Astrocyte (in vitro differentiated cells and primary cell): ENCODE measurements at regions not wholly inside any gene's neighbourhood (a gene's known extent, or its start where the extent isn't known, plus 50 kb on each side); places are given as distances from the start of the nearest gene placed in this dataset.
A peak's percentile ranks its signal among the peaks of the same experiment; 100 is the strongest.

Source experiments
- DNase-seq: peaks from one replicate; pipeline ENCODE4 v3.0.0-alpha.2; 2010; ENCODE audit warnings: low read depth
- FAIRE-seq: peaks from 2 replicates; lab custom pipeline; 2011; peaks lifted over from hg19 to GRCh38; lab: Jason Lieb, UNC
- H2AFZ ChIP-seq: 2 replicates; pipeline ENCODE4 v1.6.0; 2012; ENCODE audit warnings: low read depth, low read length, inconsistent platforms
- H3K27ac ChIP-seq: 2 replicates; pipeline ENCODE4 v1.5.1; 2011; ENCODE audit warnings: low read depth, low read length, inconsistent platforms
- H3K27me3 ChIP-seq: 2 replicates; pipeline ENCODE4 v1.6.0; 2011; ENCODE audit warnings: low read length, inconsistent platforms; ENCODE audit not compliant: insufficient read depth
- H3K36me3 ChIP-seq: 2 replicates; pipeline ENCODE4 v1.5.1; 2011; ENCODE audit warnings: low read length, inconsistent platforms; ENCODE audit not compliant: insufficient read depth
- H3K4me1 ChIP-seq: 2 replicates; pipeline ENCODE4 v1.5.1; 2011; ENCODE audit warnings: low read length, inconsistent platforms; ENCODE audit not compliant: insufficient read depth
- H3K4me2 ChIP-seq: 2 replicates; pipeline ENCODE4 v1.6.0; 2012; ENCODE audit warnings: low read length, inconsistent platforms
- H3K4me3 ChIP-seq: 2 replicates; pipeline ENCODE4 v1.5.1; 2011; ENCODE audit warnings: low read depth, mild to moderate bottlenecking, low read length, inconsistent platforms; ENCODE audit not compliant: insufficient read depth
- H3K79me2 ChIP-seq: 2 replicates; pipeline ENCODE4 v1.6.0; 2012; ENCODE audit warnings: mild to moderate bottlenecking, low read length, inconsistent platforms; ENCODE audit not compliant: insufficient read depth
- H3K9ac ChIP-seq: 2 replicates; pipeline ENCODE4 v1.6.0; 2012; ENCODE audit warnings: mild to moderate bottlenecking, low read length, inconsistent platforms
- H3K9me3 ChIP-seq: 2 replicates; pipeline ENCODE4 v1.5.1; 2012; ENCODE audit warnings: low read depth, mild to moderate bottlenecking, low read length, inconsistent platforms; ENCODE audit not compliant: insufficient read depth
- H4K20me1 ChIP-seq: 2 replicates; pipeline ENCODE4 v1.6.0; 2012; ENCODE audit warnings: low read length, inconsistent platforms; ENCODE audit not compliant: insufficient read depth
- H3K27ac Mint-ChIP-seq: one replicate; pipeline ENCODE4 v1.8.0; 2021; ENCODE audit warnings: mild to moderate bottlenecking, mixed read lengths; ENCODE audit not compliant: unreplicated experiment
- H3K27me3 Mint-ChIP-seq: one replicate; pipeline ENCODE4 v1.8.0; 2021; ENCODE audit warnings: low read depth, mixed read lengths; ENCODE audit not compliant: unreplicated experiment
- H3K36me3 Mint-ChIP-seq: one replicate; pipeline ENCODE4 v1.8.0; 2021; ENCODE audit warnings: low read depth, mixed read lengths; ENCODE audit not compliant: unreplicated experiment
- H3K4me1 Mint-ChIP-seq: one replicate; pipeline ENCODE4 v1.8.0; 2021; ENCODE audit warnings: low read depth, mixed read lengths; ENCODE audit not compliant: unreplicated experiment
- H3K4me3 Mint-ChIP-seq: one replicate; pipeline ENCODE4 v1.8.0; 2021; ENCODE audit warnings: mild to moderate bottlenecking, moderate library complexity, mixed read lengths; ENCODE audit not compliant: unreplicated experiment
- H3K9me3 Mint-ChIP-seq: one replicate; pipeline ENCODE4 v1.8.0; 2021; ENCODE audit warnings: mild to moderate bottlenecking, mixed read lengths; ENCODE audit not compliant: unreplicated experiment
- CTCF ChIP-seq: IDR thresholded peaks from 2 replicates; pipeline ENCODE4 v1.5.1; 2011; ENCODE audit warnings: low read depth, mild to moderate bottlenecking, inconsistent platforms, low read length, moderate library complexity; ENCODE audit not compliant: insufficient read depth
- EZH2 ChIP-seq: IDR thresholded peaks from 2 replicates; pipeline ENCODE4 v1.6.1; 2012; ENCODE audit warnings: mild to moderate bottlenecking, low read length, inconsistent platforms; ENCODE audit not compliant: insufficient read depth

- Mint-ChIP-seq H3K4me3 (no peak overlapping the region), H3K36me3 (no peaks in the 10 kb centered on the region), H3K9me3 (no peaks in the 10 kb centered on the region), H3K27ac (peak overlapping the region; percentile 5), H3K27me3 (no peaks in the 10 kb centered on the region), H3K4me1 (peaks cover 4% of the 10 kb centered on the region)
- no peak for FAIRE-seq
- Histone ChIP-seq H3K27me3 (no peaks in the 10 kb centered on the region), H3K9ac (no peak overlapping the region), H3K36me3 (no peaks in the 10 kb centered on the region), H4K20me1 (no peaks in the 10 kb centered on the region), H3K79me2 (no peaks in the 10 kb centered on the region), H2AFZ (no peak overlapping the region), H3K4me1 (no peaks in the 10 kb centered on the region), H3K27ac (no peak overlapping the region), H3K4me3 (no peak overlapping the region), H3K9me3 (no peaks in the 10 kb centered on the region), H3K4me2 (no peak overlapping the region)
- DNase-seq: peak; percentile 28
- TF ChIP-seq EZH2: no peak
- no peak for TF ChIP-seq CTCF
Observed at GRCh38 chr7:91408388-91409154, 144.3 kb downstream of the FZD1 start.

GRCh38 chr7:91411060-91411459 lies 146.8 kb downstream of the FZD1 start:
- no peak overlapping the region for H3K9ac ChIP-seq
- FAIRE-seq: no peak
- H3K27ac ChIP-seq: no peak overlapping the region
- no peak overlapping the region for H3K4me3 Mint-ChIP-seq
- H3K9me3 ChIP-seq: no peaks in the 10 kb centered on the region
- H3K4me2 ChIP-seq: no peak overlapping the region
- no peak overlapping the region for H3K27ac Mint-ChIP-seq
- no peaks in the 10 kb centered on the region for H4K20me1 ChIP-seq
- TF ChIP-seq EZH2: no peak
- no peak for TF ChIP-seq CTCF
- H3K4me3 ChIP-seq: no peak overlapping the region
- H3K4me1 Mint-ChIP-seq: peaks cover 4% of the 10 kb centered on the region
- no peaks in the 10 kb centered on the region for H3K79me2 ChIP-seq
- no peaks in the 10 kb centered on the region for H3K36me3 Mint-ChIP-seq
- no peaks in the 10 kb centered on the region for H3K36me3 ChIP-seq
- H3K4me1 ChIP-seq: no peaks in the 10 kb centered on the region
- no peaks in the 10 kb centered on the region for H3K9me3 Mint-ChIP-seq
- H3K27me3 ChIP-seq: no peaks in the 10 kb centered on the region
- no peak for DNase-seq
- no peaks in the 10 kb centered on the region for H3K27me3 Mint-ChIP-seq
- no peak overlapping the region for H2AFZ ChIP-seq

- Histone ChIP-seq H3K4me3 (no peak overlapping the region), H3K4me1 (no peaks in the 10 kb centered on the region), H3K9ac (no peak overlapping the region), H3K9me3 (no peaks in the 10 kb centered on the region), H3K27ac (no peak overlapping the region), H4K20me1 (no peaks in the 10 kb centered on the region), H3K36me3 (no peaks in the 10 kb centered on the region), H3K27me3 (no peaks in the 10 kb centered on the region), H3K79me2 (no peaks in the 10 kb centered on the region), H3K4me2 (no peak overlapping the region), H2AFZ (no peak overlapping the region)
- no peaks in the 10 kb centered on the region for H3K36me3 Mint-ChIP-seq
- peaks cover 4% of the 10 kb centered on the region for H3K4me1 Mint-ChIP-seq
- no peaks in the 10 kb centered on the region for H3K27me3 Mint-ChIP-seq
- DNase-seq: no peak
- no peak overlapping the region for H3K4me3 Mint-ChIP-seq
- H3K27ac Mint-ChIP-seq: no peak overlapping the region
- no peak for TF ChIP-seq EZH2
- TF ChIP-seq CTCF: no peak
- H3K9me3 Mint-ChIP-seq: no peaks in the 10 kb centered on the region
- no peak for FAIRE-seq
Observed at GRCh38 chr7:91412298-91412697, 148.1 kb downstream of the FZD1 start.
